Left cardiac atrium (tissue), 4 donors: ENCODE measurements at regions not wholly inside any gene's neighbourhood (a gene's known extent, or its start where the extent isn't known, plus 50 kb on each side); places are given as distances from the start of the nearest gene placed in this dataset.
A peak's percentile ranks its signal among the peaks of the same experiment; 100 is the strongest.
"Not testable (repeated sequence)": the region's sequence is repeated elsewhere in the genome, so short reads cannot be mapped to it uniquely, and the experiment has no call there.

ENCODE experiments used
- ATAC-seq, 2 donors: fragments of 200-7000 bp; cut with Tn5 transposase; one replicate each; pipeline ENCODE4 v1.9.1; 2020; ENCODE audit warnings: mild to moderate bottlenecking in 2 of 2, moderate library complexity in 2 of 2
- DNase-seq: peaks from one replicate; pipeline ENCODE4 v3.0.0-alpha.2; 2020
- intact Hi-C, 2 donors: fragments of 100-400 bp; cut with DNase I; formaldehyde crosslinking; loops; one replicate each; pipeline versions ENCODE4 v1.14.1 to v1.15.1; 2022 to 2023
- donor health status: DM: no; HTN: yes; CAD: no.
- donor health status: DM: no; HTN: yes; CAD: no; lungs with severe emphysema.
- donor health status: DM: yes; HTN: yes; CAD: no.
- donor health status: Dilated cardiomyopathy.

GRCh38 chr20:29115097-29115496 is 2142.4 kb upstream of the DEFB115 start:
- ATAC-seq, intact Hi-C loops: not testable (repeated sequence)

GRCh38 chr20:29119141-29119540 is 2138.3 kb upstream of the DEFB115 start:
- DNase-seq (no peak), ATAC-seq (peak in 1 of 2 donors; percentile 12)
- intact Hi-C loops, result no loop called here

More at GRCh38 chr20:29115097-29115496, 2142.4 kb upstream of the DEFB115 start:
- DNase-seq, result not testable (repeated sequence)

GRCh38 chr20:29119684-29120083 is 2137.8 kb upstream of the DEFB115 start:
- ATAC-seq, intact Hi-C loops, DNase-seq: not testable (repeated sequence)

- DNase-seq, intact Hi-C loops, ATAC-seq: not testable (repeated sequence)
Observed at GRCh38 chr20:29120088-29120487, 2137.4 kb upstream of the DEFB115 start.

GRCh38 chr20:29120575-29120974 is 2136.9 kb upstream of the DEFB115 start:
- DNase-seq, intact Hi-C loops: not testable (repeated sequence)
- ATAC-seq, result peak in 1 of 2 donors; percentile 47

GRCh38 chr20:29122784-29123183 is 2134.7 kb upstream of the DEFB115 start:
- peak in 1 of 2 donors; percentile 18 for ATAC-seq
- intact Hi-C loops, DNase-seq: not testable (repeated sequence)

- ATAC-seq (no peak), DNase-seq (no peak)
- intact Hi-C loops, result no loop called here
Observed at GRCh38 chr20:29123861-29124260, 2133.6 kb upstream of the DEFB115 start.
